K562 (cell line): ENCODE measurements at regions not wholly inside any gene's neighbourhood (a gene's known extent, or its start where the extent isn't known, plus 50 kb on each side); places are given as distances from the start of the nearest gene placed in this dataset.
A peak's percentile ranks its signal among the peaks of the same experiment; 100 is the strongest.
"Not testable (repeated sequence)": the region's sequence is repeated elsewhere in the genome, so short reads cannot be mapped to it uniquely, and the experiment has no call there.

Experiments used
- ATAC-seq: fragments of 200-7000 bp; cut with Tn5 transposase; 3 replicates; pipeline ENCODE4 v1.9.1; 2020; ENCODE audit warnings: moderate library complexity
- BruUV-seq: library from RNA; stranded (reverse); fragments of 400-500 nt; replicated peaks from 2 replicates; lab custom pipeline; 2021; lab: Mats Ljungman, UMichigan
- CTCF ChIA-PET: fragments of 300-600 bp; formaldehyde crosslinking; extraction: SDS; loops from one replicate; lab custom pipeline; 2021; ENCODE audit warnings: low intra/inter-chr PET ratio; lab: Yijun Ruan, JAX
- POLR2A ChIA-PET: fragments of 300-600, 350-650 bp; sonication (Branson Sonifier 250); formaldehyde crosslinking; extraction: SDS; loops from one replicate; lab custom pipeline; 2021; ENCODE audit warnings: antibody characterized with exemption, inconsistent platforms; lab: Yijun Ruan, JAX
- DNase-seq, 4 experiments: peaks; one replicate each; pipeline versions ENCODE4 v3.0.0 to v3.0.0-alpha.2; 2011 to 2018; ENCODE audit warnings: low spot score in 3 of 4, mixed read lengths in 3 of 4; ENCODE audit errors: extremely low read depth in 1 of 4
- FAIRE-seq: peaks from 2 replicates; lab custom pipeline; 2011; peaks lifted over from hg19 to GRCh38; lab: Jason Lieb, UNC
- H2AFZ ChIP-seq: 2 replicates; pipeline ENCODE4 v1.6.0; 2011; ENCODE audit warnings: low read depth, low read length, control low read depth, inconsistent platforms
- H3K27ac ChIP-seq: fragments of 200-600 bp; 3 replicates; pipeline ENCODE4 v1.8.0; 2011; ENCODE audit warnings: low read depth, mild to moderate bottlenecking, control low read depth, inconsistent platforms, low read length, moderate library complexity, mixed read lengths; ENCODE audit errors: extremely low read depth
- H3K27me3 ChIP-seq, 2 experiments: fragments of 300-600 bp in 1 of 2; 2 replicates in 1 of 2; 3 replicates in 1 of 2; pipeline versions ENCODE4 v1.6.0 to v1.8.0; 2011; ENCODE audit warnings: inconsistent platforms in 2 of 2, low read length in 2 of 2, mild to moderate bottlenecking in 1 of 2, mixed read lengths in 1 of 2, moderate library complexity in 1 of 2; ENCODE audit not compliant: control insufficient read depth in 2 of 2, insufficient read depth in 2 of 2
- H3K36me3 ChIP-seq: fragments of 300-600 bp; 3 replicates; pipeline ENCODE4 v1.8.0; 2011; ENCODE audit warnings: mild to moderate bottlenecking, low read length, inconsistent platforms; ENCODE audit not compliant: control insufficient read depth, insufficient read depth
- H3K4me1 ChIP-seq, 2 experiments: fragments of 200-600 bp in 1 of 2; replicated peaks in 1 of 2; 2 replicates in 1 of 2; 3 replicates in 1 of 2; pipeline versions ENCODE4 v1.5.1 to v1.8.0; 2011; ENCODE audit warnings: inconsistent platforms in 2 of 2, low read length in 2 of 2, mild to moderate bottlenecking in 1 of 2, mixed read lengths in 1 of 2, moderate library complexity in 1 of 2; ENCODE audit not compliant: control insufficient read depth in 2 of 2, insufficient read depth in 2 of 2
- H3K4me2 ChIP-seq: 2 replicates; pipeline ENCODE4 v1.6.1; 2011; ENCODE audit warnings: low read length, control low read depth, inconsistent platforms, mixed read lengths; ENCODE audit not compliant: insufficient read depth
- H3K4me3 ChIP-seq: fragments of 200-600 bp; sonication (generic), shearing (Covaris generic); 2 replicates; pipeline ENCODE4 v1.5.1; 2016; ENCODE audit warnings: control low read depth, inconsistent platforms
- H3K79me2 ChIP-seq: fragments of 200-600 bp; 3 replicates; pipeline ENCODE4 v1.8.0; 2011; ENCODE audit warnings: low read length, inconsistent platforms; ENCODE audit not compliant: control insufficient read depth, insufficient read depth
- H3K9ac ChIP-seq, 2 experiments: 2 replicates each; pipeline versions ENCODE4 v1.6.0 to v1.6.1; 2011; ENCODE audit warnings: low read depth in 2 of 2, low read length in 2 of 2, control low read depth in 1 of 2, inconsistent platforms in 1 of 2, mild to moderate bottlenecking in 1 of 2, mixed read lengths in 1 of 2; ENCODE audit not compliant: insufficient read depth in 1 of 2
- H3K9me1 ChIP-seq: one replicate; pipeline ENCODE4 v1.6.0; 2011; ENCODE audit warnings: inconsistent platforms, mild to moderate bottlenecking, low read length, moderate library complexity; ENCODE audit not compliant: control insufficient read depth, insufficient read depth
- H3K9me3 ChIP-seq: replicated peaks from 2 replicates; pipeline ENCODE4 v1.5.1; 2011; ENCODE audit warnings: low read depth, low read length, inconsistent platforms; ENCODE audit not compliant: control insufficient read depth, insufficient read depth
- H4K20me1 ChIP-seq: replicated peaks from 2 replicates; pipeline ENCODE4 v1.6.1; 2011; ENCODE audit warnings: low read length, inconsistent platforms, mixed read lengths; ENCODE audit not compliant: control insufficient read depth, insufficient read depth
- CEBPG ChIP-seq, 3 experiments: fragments of 200-800 bp in 1 of 3; sonication (Bioruptor generic) in 1 of 3; sonication (generic) in 1 of 3; formaldehyde crosslinking in 1 of 3; IDR thresholded peaks in 2 of 3; conservative IDR thresholded peaks in 1 of 3; 2 replicates each; pipeline versions ENCODE4 v1.6.1 to v1.8.0; 2016 to 2022; ENCODE audit warnings: missing compliant biosample characterization in 2 of 3, missing genetic modification characterization in 2 of 3, mild to moderate bottlenecking in 1 of 3, missing genetic modification reagents in 1 of 3
- HDAC3 ChIP-seq: fragments of 450-650 bp; IDR thresholded peaks from 2 replicates; pipeline ENCODE4 v1.6.1; 2018; ENCODE audit warnings: borderline replicate concordance, mild to moderate bottlenecking, moderate library complexity; ENCODE audit not compliant: partially characterized antibody
- SRSF3 ChIP-seq: fragments of 200-400 bp; formaldehyde crosslinking; IDR thresholded peaks from 2 replicates; pipeline ENCODE4 v1.6.1; 2016; ENCODE audit warnings: mild to moderate bottlenecking, low read length, moderate library complexity; ENCODE audit not compliant: insufficient read depth
- USF2 ChIP-seq: sonication (generic); formaldehyde crosslinking; IDR thresholded peaks from 2 replicates; pipeline ENCODE4 v1.5.0; 2020; ENCODE audit warnings: missing genetic modification reagents
- ZNF146 ChIP-seq: IDR thresholded peaks from one replicate; pipeline ENCODE4 v1.6.1; 2018; ENCODE audit warnings: missing compliant biosample characterization; ENCODE audit not compliant: unreplicated experiment
- WGBS: fragments of 100-300 bp; shearing (Covaris generic); methylation state at CpG from one replicate; pipeline ENCODE4 v1.1.6; 2016; ENCODE audit warnings: low coverage, mixed read lengths; ENCODE audit not compliant: insufficient coverage; ENCODE audit errors: missing lambda C conversion rate; 5-methylcytosine and 5-hydroxymethylcytosine counted together
- in situ Hi-C: fragments of 300-500 bp; cut with MboI; formaldehyde crosslinking; loops from 4 replicates; pipeline ENCODE4 v1.15.0; 2018; ENCODE audit warnings: inconsistent platforms, mixed read lengths
- intact Hi-C: fragments of 100-400 bp; cut with micrococcal nuclease; formaldehyde crosslinking; loops from 2 replicates; pipeline ENCODE4 v1.14.2; 2022

GRCh38 chr2:63723709-63724108 lies 118.0 kb upstream of the UGP2 start:
- POLR2A ChIA-PET = no interaction called here
- no peaks in the 10 kb centered on the region for H3K4me1 ChIP-seq
- CTCF ChIA-PET = no interaction called here

GRCh38 chr2:63725212-63725611 lies 116.5 kb upstream of the UGP2 start:
- H2AFZ ChIP-seq, H3K79me2 ChIP-seq, CTCF ChIA-PET, H3K36me3 ChIP-seq, H3K9me1 ChIP-seq, BruUV-seq, H3K4me2 ChIP-seq, FAIRE-seq, intact Hi-C loops, H3K27ac ChIP-seq, DNase-seq, H3K27me3 ChIP-seq, POLR2A ChIA-PET, H3K4me3 ChIP-seq, in situ Hi-C loops, H3K9me3 ChIP-seq, H3K9ac ChIP-seq, H3K4me1 ChIP-seq, H4K20me1 ChIP-seq, ATAC-seq: not testable (repeated sequence)
- 40% methylated on average over 1 of the region's 1 CpG for WGBS
- peak; percentile 74 for TF ChIP-seq ZNF146 (CRISPR knock-in tag)

More at GRCh38 chr2:63723709-63724108, 118.0 kb upstream of the UGP2 start:
- no peak for DNase-seq
- ATAC-seq = no peak
- no TSS peak for BruUV-seq
- no peak for TF ChIP-seq HDAC3
- TF ChIP-seq USF2 (CRISPR knock-in tag) = no peak
- TF ChIP-seq CEBPG (CRISPR knock-in tag; IDR thresholded peaks at IDR 0.05) = no peak
- TF ChIP-seq CEBPG (tag; conservative IDR thresholded peaks at IDR 0.05 in 1 of 2, IDR thresholded peaks at IDR 0.05 in 1 of 2) = 0 out of 4 replicates have a peak, but pooled peaks of 1 of the 2 experiments have one; percentile 7
- TF ChIP-seq SRSF3 = no peak
- TF ChIP-seq, all 486 proteins: peak for 1
- 0% methylated on average over 1 of the region's 1 CpG for WGBS
- Histone ChIP-seq H3K36me3 (no peaks in the 10 kb centered on the region), H3K27me3 (no peaks in the 10 kb centered on the region), H3K4me3 (no peak overlapping the region), H4K20me1 (no peaks in the 10 kb centered on the region), H3K79me2 (no peaks in the 10 kb centered on the region), H3K9ac (no peak overlapping the region), H3K27ac (no peak overlapping the region), H2AFZ (no peak overlapping the region), H3K4me2 (no peak overlapping the region), H3K9me1 (no peaks in the 10 kb centered on the region), H3K9me3 (no peaks in the 10 kb centered on the region)
- intact Hi-C loops = no loop called here
- FAIRE-seq = no peak
- in situ Hi-C loops = no loop called here
